GM12878 (cell line): ENCODE measurements at regions not wholly inside any gene's neighbourhood (a gene's known extent, or its start where the extent isn't known, plus 50 kb on each side); places are given as distances from the start of the nearest gene placed in this dataset.

Source experiments
- ATAC-seq: fragments of 200-7000 bp; cut with Tn5 transposase; 3 replicates; pipeline ENCODE4 v1.9.1; 2020; ENCODE audit warnings: mild to moderate bottlenecking, moderate library complexity
- BruUV-seq: library from RNA; stranded (reverse); fragments of 400-500 nt; replicated peaks from 2 replicates; lab custom pipeline; 2021; lab: Mats Ljungman, UMichigan
- CTCF ChIA-PET: fragments of 300-600 bp; sonication (Branson Sonifier 250); formaldehyde crosslinking; extraction: SDS; loops from one replicate; lab custom pipeline; 2021; ENCODE audit warnings: inconsistent platforms; lab: Yijun Ruan, JAX
- POLR2A ChIA-PET: fragments of 350-600 bp; formaldehyde crosslinking; extraction: SDS; loops from one replicate; lab custom pipeline; 2021; ENCODE audit warnings: inconsistent platforms; lab: Charles Lee
- RAD21 ChIA-PET: fragments of 300-600 bp; sonication (Branson Sonifier 250); formaldehyde crosslinking; loops from one replicate; lab custom pipeline; 2023; ENCODE audit warnings: antibody characterized with exemption; ENCODE audit not compliant: unreplicated experiment; lab: Charles Lee
- SMC1A ChIA-PET: fragments of 300-600 bp; sonication (Branson Sonifier 250); formaldehyde crosslinking; loops from one replicate; lab custom pipeline; 2023; ENCODE audit not compliant: unreplicated experiment, uncharacterized antibody; lab: Charles Lee
- DNase-seq: peaks from one replicate; pipeline ENCODE4 v3.0.0-alpha.2; 2011; ENCODE audit warnings: low read depth, low spot score
- FAIRE-seq: peaks from 3 replicates; lab custom pipeline; 2011; peaks lifted over from hg19 to GRCh38; lab: Jason Lieb, UNC
- H2AFZ ChIP-seq: 2 replicates; pipeline ENCODE4 v1.6.0; 2011; ENCODE audit warnings: low read depth, low read length, control low read depth; ENCODE audit not compliant: control insufficient read depth
- H3K27ac ChIP-seq: 2 replicates; pipeline ENCODE4 v1.5.1; 2011; ENCODE audit warnings: control low read depth; ENCODE audit not compliant: control insufficient read depth, insufficient read depth
- H3K27me3 ChIP-seq, 2 experiments: replicated peaks in 1 of 2; 2 replicates each; pipeline versions ENCODE4 v1.6.0 to v1.6.1; 2011; ENCODE audit warnings: low read length in 1 of 2; ENCODE audit not compliant: control insufficient read depth in 2 of 2, insufficient read depth in 2 of 2
- H3K36me3 ChIP-seq, 2 experiments: 2 replicates each; pipeline ENCODE4 v1.5.1; 2011; ENCODE audit warnings: low read length in 1 of 2; ENCODE audit not compliant: control insufficient read depth in 2 of 2, insufficient read depth in 2 of 2
- H3K4me1 ChIP-seq: 2 replicates; pipeline ENCODE4 v1.6.1; 2011; ENCODE audit warnings: mild to moderate bottlenecking, low read length, moderate library complexity, mixed read lengths; ENCODE audit not compliant: control insufficient read depth, insufficient read depth
- H3K4me2 ChIP-seq: 2 replicates; pipeline ENCODE4 v1.6.0; 2011; ENCODE audit warnings: control low read depth; ENCODE audit not compliant: control insufficient read depth, insufficient read depth
- H3K4me3 ChIP-seq: fragments of 200-600 bp; sonication (generic); 2 replicates; pipeline ENCODE4 v1.5.1; 2016
- H3K79me2 ChIP-seq: 2 replicates; pipeline ENCODE4 v1.6.0; 2011; ENCODE audit warnings: low read length; ENCODE audit not compliant: control insufficient read depth, insufficient read depth
- H3K9ac ChIP-seq: 2 replicates; pipeline ENCODE4 v1.8.0; 2011; ENCODE audit warnings: low read length, control low read depth, mixed read lengths; ENCODE audit not compliant: control insufficient read depth, insufficient read depth
- H3K9me3 ChIP-seq: replicated peaks from 3 replicates; pipeline ENCODE4 v1.5.1; 2011; ENCODE audit warnings: mild to moderate bottlenecking, low read length; ENCODE audit not compliant: control insufficient read depth, insufficient read depth
- H4K20me1 ChIP-seq: 2 replicates; pipeline ENCODE4 v1.6.0; 2011; ENCODE audit not compliant: control insufficient read depth, insufficient read depth
- HDAC6 ChIP-seq: fragments of 200-600 bp; sonication (generic); IDR thresholded peaks from one replicate; pipeline ENCODE4 v1.8.0; 2017; ENCODE audit warnings: antibody characterized with exemption; ENCODE audit not compliant: unreplicated experiment
- HDGF ChIP-seq: fragments of 450-650 bp; IDR thresholded peaks from 2 replicates; pipeline ENCODE4 v1.6.1; 2016; ENCODE audit warnings: antibody characterized with exemption
- WGBS: methylation state at CpG from one replicate; pipeline ENCODE4 v1.1.6; 2016; ENCODE audit warnings: low lambda C conversion rate; ENCODE audit not compliant: insufficient replicate concordance, insufficient coverage; ENCODE audit errors: missing lambda C conversion rate; 5-methylcytosine and 5-hydroxymethylcytosine counted together
- in situ Hi-C: fragments of 300-500 bp; cut with MboI; formaldehyde crosslinking; loops from 9 replicates; pipeline ENCODE4 v1.14.3; 2018; ENCODE audit warnings: mixed read lengths
- intact Hi-C: fragments of 100-400 bp; cut with micrococcal nuclease; formaldehyde crosslinking; loops from one replicate; pipeline ENCODE4 v1.14.2; 2022; ENCODE audit not compliant: unreplicated experiment
- TF ChIP-seq, protein P1 (sequence below): fragments of 450-650 bp; IDR thresholded peaks from 2 replicates; pipeline ENCODE4 v1.6.1; 2017; ENCODE audit warnings: mild to moderate bottlenecking, low read depth, inconsistent platforms; ENCODE audit not compliant: poor library complexity, severe bottlenecking
- TF ChIP-seq, protein P2 (sequence below): IDR thresholded peaks from 2 replicates; pipeline ENCODE4 v1.6.1; 2012; ENCODE audit warnings: low read length, inconsistent platforms

DNA sequence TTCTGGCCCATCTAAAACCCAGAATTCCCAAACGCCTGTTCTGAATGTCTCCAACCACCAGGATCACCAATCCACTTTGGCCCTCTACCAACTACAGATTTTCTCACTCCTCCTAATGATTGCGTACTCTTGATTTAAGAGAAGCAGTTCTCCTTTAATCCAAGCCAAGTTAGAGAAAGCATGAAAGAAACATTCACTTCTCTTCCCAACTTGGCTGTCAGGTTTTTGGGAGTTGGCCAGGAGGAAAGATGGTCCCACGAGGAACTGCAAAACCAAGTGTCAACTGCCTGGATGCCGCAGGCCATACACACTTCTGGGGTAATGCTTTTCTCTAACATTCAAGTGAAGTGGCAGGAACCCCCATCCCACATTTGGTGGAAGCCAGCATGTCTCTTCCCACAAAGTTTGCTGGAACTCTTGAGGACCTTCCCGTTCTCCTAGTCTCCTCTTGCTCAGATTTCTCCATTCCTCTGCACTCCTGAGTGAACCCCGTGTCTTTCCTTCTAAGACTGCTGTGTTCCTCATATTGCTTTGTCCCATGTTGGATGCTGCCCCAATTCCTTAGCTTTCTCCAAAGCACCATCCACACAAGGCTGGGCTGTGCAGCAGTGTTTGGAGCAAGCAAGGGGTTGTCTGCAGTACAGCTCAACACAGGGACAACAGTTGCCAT lies 138.5 kb upstream of the LGALSL start:
- Histone ChIP-seq H3K27ac (no peak overlapping the region), H3K9me3 (no peaks in the 10 kb centered on the region), H3K79me2 (no peaks in the 10 kb centered on the region), H3K4me3 (no peak overlapping the region), H3K27me3 (no peaks in the 10 kb centered on the region), H2AFZ (no peak overlapping the region), H3K4me2 (no peak overlapping the region), H3K9ac (no peak overlapping the region), H3K4me1 (peaks cover 13% of the 10 kb centered on the region), H4K20me1 (no peaks in the 10 kb centered on the region), H3K36me3 (no peaks in the 10 kb centered on the region)
- no peak for TF ChIP-seq HDAC6
- TF ChIP-seq, protein P1, sequence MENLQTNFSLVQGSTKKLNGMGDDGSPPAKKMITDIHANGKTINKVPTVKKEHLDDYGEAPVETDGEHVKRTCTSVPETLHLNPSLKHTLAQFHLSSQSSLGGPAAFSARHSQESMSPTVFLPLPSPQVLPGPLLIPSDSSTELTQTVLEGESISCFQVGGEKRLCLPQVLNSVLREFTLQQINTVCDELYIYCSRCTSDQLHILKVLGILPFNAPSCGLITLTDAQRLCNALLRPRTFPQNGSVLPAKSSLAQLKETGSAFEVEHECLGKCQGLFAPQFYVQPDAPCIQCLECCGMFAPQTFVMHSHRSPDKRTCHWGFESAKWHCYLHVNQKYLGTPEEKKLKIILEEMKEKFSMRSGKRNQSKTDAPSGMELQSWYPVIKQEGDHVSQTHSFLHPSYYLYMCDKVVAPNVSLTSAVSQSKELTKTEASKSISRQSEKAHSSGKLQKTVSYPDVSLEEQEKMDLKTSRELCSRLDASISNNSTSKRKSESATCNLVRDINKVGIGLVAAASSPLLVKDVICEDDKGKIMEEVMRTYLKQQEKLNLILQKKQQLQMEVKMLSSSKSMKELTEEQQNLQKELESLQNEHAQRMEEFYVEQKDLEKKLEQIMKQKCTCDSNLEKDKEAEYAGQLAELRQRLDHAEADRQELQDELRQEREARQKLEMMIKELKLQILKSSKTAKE: no peak
- TF ChIP-seq, protein P2, sequence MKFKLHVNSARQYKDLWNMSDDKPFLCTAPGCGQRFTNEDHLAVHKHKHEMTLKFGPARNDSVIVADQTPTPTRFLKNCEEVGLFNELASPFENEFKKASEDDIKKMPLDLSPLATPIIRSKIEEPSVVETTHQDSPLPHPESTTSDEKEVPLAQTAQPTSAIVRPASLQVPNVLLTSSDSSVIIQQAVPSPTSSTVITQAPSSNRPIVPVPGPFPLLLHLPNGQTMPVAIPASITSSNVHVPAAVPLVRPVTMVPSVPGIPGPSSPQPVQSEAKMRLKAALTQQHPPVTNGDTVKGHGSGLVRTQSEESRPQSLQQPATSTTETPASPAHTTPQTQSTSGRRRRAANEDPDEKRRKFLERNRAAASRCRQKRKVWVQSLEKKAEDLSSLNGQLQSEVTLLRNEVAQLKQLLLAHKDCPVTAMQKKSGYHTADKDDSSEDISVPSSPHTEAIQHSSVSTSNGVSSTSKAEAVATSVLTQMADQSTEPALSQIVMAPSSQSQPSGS: no peak
- TF ChIP-seq HDGF: no peak
- DNase-seq (no peak), FAIRE-seq (no peak), ATAC-seq (no peak)
- ChIA-PET SMC1A (interaction anchor here (1.4 to 5.8 kb wide), 3 partner anchors 12 to 99 kb away, joined by 4 to 71 read pairs (median 38); no protein-coding TSS in a partner anchor), RAD21 (interaction anchor here (1.3 to 6.5 kb wide), 2 partner anchors 15 to 265 kb away, joined by 3 to 82 read pairs; no protein-coding TSS in a partner anchor), CTCF (interaction anchor here (0.6 to 5.3 kb wide), 6 partner anchors 14 to 266 kb away, joined by 3 to 77 read pairs (median 4); no protein-coding TSS in a partner anchor), POLR2A (interaction anchor here (0.6 kb wide), 1 partner anchor 18 kb away, joined by 3 read pairs; no protein-coding TSS in a partner anchor)
- in situ Hi-C loops (no loop called here), intact Hi-C loops (no loop called here)
- no TSS peak for BruUV-seq
- 46% methylated on average over 6 of the region's 6 CpGs for WGBS
